ENCODE measurements at regions not wholly inside any gene's neighbourhood (a gene's known extent, or its start where the extent isn't known, plus 50 kb on each side); places are given as distances from the start of the nearest gene placed in this dataset.

DNA sequence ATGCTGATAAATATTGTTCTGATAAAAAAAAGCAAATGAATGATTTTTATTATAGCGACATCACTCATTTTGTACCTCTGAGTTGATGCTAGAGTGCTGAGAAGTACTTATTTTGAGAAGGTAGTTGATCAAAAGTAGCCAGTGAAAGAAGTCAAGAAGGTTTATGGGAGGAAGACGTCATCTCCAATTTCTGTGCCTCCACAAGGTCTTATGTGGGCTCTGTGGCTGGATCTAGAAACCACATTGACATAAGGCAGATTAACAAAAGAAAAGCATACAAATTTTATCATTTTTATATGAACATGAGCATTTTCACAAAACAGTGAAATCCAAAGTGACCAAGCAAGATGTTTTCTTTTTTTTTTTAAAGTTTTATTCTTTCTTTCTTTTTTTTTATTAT is 289.5 kb upstream of the FAR2 start:
- DNase-seq (ENCODE audit: low read depth in 1 of 2, low spot score in 1 of 2), result no peak
- Histone ChIP-seq H3K4me3 (replicated peaks; ENCODE audit: insufficient read depth, low read length) (no peak overlapping the region), H3K27me3 (ENCODE audit: insufficient read depth, poor library complexity, severe bottlenecking) (no peaks in the 10 kb centered on the region), H3K27ac (replicated peaks) (no peak overlapping the region)
- TF ChIP-seq SPI1 (IDR thresholded peaks at IDR 0.05; ENCODE audit: borderline replicate concordance, low read depth) (no peak), GABPA (IDR thresholded peaks at IDR 0.05; ENCODE audit: low read depth) (no peak)
- TF ChIP-seq, protein P1, sequence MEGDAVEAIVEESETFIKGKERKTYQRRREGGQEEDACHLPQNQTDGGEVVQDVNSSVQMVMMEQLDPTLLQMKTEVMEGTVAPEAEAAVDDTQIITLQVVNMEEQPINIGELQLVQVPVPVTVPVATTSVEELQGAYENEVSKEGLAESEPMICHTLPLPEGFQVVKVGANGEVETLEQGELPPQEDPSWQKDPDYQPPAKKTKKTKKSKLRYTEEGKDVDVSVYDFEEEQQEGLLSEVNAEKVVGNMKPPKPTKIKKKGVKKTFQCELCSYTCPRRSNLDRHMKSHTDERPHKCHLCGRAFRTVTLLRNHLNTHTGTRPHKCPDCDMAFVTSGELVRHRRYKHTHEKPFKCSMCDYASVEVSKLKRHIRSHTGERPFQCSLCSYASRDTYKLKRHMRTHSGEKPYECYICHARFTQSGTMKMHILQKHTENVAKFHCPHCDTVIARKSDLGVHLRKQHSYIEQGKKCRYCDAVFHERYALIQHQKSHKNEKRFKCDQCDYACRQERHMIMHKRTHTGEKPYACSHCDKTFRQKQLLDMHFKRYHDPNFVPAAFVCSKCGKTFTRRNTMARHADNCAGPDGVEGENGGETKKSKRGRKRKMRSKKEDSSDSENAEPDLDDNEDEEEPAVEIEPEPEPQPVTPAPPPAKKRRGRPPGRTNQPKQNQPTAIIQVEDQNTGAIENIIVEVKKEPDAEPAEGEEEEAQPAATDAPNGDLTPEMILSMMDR (IDR thresholded peaks at IDR 0.05; ENCODE audit: insufficient read depth, low read length), result no peak

DNA sequence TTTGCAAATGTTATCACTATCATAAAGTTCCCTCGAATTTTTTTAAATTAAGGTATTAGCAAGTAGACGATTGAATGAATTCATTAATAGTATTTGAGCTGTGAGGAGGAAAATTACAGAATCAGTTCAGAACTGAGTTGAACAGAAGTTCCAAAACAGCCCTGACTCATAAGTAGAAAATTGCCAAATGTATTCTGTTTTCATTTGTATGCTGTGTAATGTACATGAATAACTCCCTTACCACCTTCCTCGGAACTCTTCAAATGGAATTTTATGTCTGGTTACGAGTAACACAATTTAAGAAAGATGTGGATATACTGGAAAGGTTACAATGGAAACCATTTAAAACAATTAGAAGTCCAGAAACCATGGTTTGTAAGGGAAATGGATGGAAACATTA is 283.3 kb upstream of the FAR2 start:
- Histone ChIP-seq H3K27me3 (ENCODE audit: insufficient read depth, poor library complexity, severe bottlenecking) (no peaks in the 10 kb centered on the region), H3K27ac (replicated peaks) (no peak overlapping the region), H3K4me3 (replicated peaks; ENCODE audit: insufficient read depth, low read length) (no peak overlapping the region)
- DNase-seq (ENCODE audit: low read depth in 1 of 2, low spot score in 1 of 2), result no peak
- TF ChIP-seq, protein P2, sequence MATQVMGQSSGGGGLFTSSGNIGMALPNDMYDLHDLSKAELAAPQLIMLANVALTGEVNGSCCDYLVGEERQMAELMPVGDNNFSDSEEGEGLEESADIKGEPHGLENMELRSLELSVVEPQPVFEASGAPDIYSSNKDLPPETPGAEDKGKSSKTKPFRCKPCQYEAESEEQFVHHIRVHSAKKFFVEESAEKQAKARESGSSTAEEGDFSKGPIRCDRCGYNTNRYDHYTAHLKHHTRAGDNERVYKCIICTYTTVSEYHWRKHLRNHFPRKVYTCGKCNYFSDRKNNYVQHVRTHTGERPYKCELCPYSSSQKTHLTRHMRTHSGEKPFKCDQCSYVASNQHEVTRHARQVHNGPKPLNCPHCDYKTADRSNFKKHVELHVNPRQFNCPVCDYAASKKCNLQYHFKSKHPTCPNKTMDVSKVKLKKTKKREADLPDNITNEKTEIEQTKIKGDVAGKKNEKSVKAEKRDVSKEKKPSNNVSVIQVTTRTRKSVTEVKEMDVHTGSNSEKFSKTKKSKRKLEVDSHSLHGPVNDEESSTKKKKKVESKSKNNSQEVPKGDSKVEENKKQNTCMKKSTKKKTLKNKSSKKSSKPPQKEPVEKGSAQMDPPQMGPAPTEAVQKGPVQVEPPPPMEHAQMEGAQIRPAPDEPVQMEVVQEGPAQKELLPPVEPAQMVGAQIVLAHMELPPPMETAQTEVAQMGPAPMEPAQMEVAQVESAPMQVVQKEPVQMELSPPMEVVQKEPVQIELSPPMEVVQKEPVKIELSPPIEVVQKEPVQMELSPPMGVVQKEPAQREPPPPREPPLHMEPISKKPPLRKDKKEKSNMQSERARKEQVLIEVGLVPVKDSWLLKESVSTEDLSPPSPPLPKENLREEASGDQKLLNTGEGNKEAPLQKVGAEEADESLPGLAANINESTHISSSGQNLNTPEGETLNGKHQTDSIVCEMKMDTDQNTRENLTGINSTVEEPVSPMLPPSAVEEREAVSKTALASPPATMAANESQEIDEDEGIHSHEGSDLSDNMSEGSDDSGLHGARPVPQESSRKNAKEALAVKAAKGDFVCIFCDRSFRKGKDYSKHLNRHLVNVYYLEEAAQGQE (IDR thresholded peaks at IDR 0.05; ENCODE audit: insufficient replicate concordance, low read depth), result no peak
- TF ChIP-seq GABPA (IDR thresholded peaks at IDR 0.05; ENCODE audit: low read depth) (no peak), POLR2AphosphoS5 (IDR thresholded peaks at IDR 0.05; ENCODE audit: low read depth) (no peak), SPI1 (IDR thresholded peaks at IDR 0.05; ENCODE audit: borderline replicate concordance, low read depth) (no peak)
- TF ChIP-seq, protein P1 (IDR thresholded peaks at IDR 0.05; ENCODE audit: insufficient read depth, low read length), result no peak

DNA sequence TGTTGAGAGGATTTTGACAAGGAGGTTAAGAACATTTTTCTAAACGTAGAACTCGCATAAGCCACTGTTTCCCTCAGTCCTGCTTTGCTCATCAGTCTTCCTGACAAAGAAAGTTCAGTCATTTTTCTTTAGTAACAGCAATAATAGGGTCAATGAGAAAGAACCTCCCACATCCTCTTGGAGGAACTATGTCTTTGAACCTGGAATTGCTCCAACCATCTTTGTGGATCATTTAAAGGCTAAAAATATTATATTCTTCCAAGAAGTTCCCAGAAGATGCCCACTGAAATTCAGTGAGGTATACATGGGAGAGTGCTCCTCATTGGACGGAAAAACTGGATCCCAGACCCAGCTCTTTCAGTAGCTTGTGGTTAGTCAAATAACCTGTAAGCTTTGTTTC is 282.8 kb upstream of the FAR2 start:
- Histone ChIP-seq H3K27me3 (ENCODE audit: insufficient read depth, poor library complexity, severe bottlenecking) (no peaks in the 10 kb centered on the region), H3K4me3 (replicated peaks; ENCODE audit: insufficient read depth, low read length) (no peak overlapping the region), H3K27ac (replicated peaks) (no peak overlapping the region)
- DNase-seq (ENCODE audit: low read depth in 1 of 2, low spot score in 1 of 2), result no peak
- TF ChIP-seq, protein P1 (IDR thresholded peaks at IDR 0.05; ENCODE audit: insufficient read depth, low read length), result no peak
- TF ChIP-seq SPI1 (IDR thresholded peaks at IDR 0.05; ENCODE audit: borderline replicate concordance, low read depth), result no peak
- no peak for TF ChIP-seq GABPA (IDR thresholded peaks at IDR 0.05; ENCODE audit: low read depth)
- TF ChIP-seq, protein P2 (IDR thresholded peaks at IDR 0.05; ENCODE audit: insufficient replicate concordance, low read depth), result no peak
- no peak for TF ChIP-seq POLR2AphosphoS5 (IDR thresholded peaks at IDR 0.05; ENCODE audit: low read depth)

Data from HL-60 (cell line).